ENCODE measurements at regions not wholly inside any gene's neighbourhood (a gene's known extent, or its start where the extent isn't known, plus 50 kb on each side); places are given as distances from the start of the nearest gene placed in this dataset.

DNA sequence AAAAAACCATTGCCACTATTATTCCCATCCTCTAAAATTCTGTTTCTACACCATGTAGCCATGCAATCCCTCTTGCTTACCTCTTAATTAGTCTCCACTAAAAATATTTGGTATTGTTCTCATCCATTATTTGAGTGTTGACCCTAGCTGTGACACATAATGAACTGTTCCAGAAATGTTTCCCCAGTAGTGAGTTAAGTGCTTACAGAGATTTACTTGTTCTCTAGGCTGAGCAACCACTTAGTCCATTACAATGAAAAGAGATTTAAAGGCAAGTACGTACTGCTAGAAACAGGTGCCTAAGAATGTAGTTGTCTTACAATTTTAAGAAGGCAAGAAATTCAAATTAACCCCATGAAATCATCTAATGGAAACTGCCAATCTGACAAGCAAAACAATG is 112.7 kb upstream of the PTPN13 start:
- DNase-seq (ENCODE audit: low read depth): no peak
- TF ChIP-seq, protein P1, sequence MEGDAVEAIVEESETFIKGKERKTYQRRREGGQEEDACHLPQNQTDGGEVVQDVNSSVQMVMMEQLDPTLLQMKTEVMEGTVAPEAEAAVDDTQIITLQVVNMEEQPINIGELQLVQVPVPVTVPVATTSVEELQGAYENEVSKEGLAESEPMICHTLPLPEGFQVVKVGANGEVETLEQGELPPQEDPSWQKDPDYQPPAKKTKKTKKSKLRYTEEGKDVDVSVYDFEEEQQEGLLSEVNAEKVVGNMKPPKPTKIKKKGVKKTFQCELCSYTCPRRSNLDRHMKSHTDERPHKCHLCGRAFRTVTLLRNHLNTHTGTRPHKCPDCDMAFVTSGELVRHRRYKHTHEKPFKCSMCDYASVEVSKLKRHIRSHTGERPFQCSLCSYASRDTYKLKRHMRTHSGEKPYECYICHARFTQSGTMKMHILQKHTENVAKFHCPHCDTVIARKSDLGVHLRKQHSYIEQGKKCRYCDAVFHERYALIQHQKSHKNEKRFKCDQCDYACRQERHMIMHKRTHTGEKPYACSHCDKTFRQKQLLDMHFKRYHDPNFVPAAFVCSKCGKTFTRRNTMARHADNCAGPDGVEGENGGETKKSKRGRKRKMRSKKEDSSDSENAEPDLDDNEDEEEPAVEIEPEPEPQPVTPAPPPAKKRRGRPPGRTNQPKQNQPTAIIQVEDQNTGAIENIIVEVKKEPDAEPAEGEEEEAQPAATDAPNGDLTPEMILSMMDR (conservative IDR thresholded peaks at IDR 0.05; ENCODE audit: low read depth, low read length): no peak
- H3K4me3 ChIP-seq (ENCODE audit: low read length): no peak overlapping the region

DNA sequence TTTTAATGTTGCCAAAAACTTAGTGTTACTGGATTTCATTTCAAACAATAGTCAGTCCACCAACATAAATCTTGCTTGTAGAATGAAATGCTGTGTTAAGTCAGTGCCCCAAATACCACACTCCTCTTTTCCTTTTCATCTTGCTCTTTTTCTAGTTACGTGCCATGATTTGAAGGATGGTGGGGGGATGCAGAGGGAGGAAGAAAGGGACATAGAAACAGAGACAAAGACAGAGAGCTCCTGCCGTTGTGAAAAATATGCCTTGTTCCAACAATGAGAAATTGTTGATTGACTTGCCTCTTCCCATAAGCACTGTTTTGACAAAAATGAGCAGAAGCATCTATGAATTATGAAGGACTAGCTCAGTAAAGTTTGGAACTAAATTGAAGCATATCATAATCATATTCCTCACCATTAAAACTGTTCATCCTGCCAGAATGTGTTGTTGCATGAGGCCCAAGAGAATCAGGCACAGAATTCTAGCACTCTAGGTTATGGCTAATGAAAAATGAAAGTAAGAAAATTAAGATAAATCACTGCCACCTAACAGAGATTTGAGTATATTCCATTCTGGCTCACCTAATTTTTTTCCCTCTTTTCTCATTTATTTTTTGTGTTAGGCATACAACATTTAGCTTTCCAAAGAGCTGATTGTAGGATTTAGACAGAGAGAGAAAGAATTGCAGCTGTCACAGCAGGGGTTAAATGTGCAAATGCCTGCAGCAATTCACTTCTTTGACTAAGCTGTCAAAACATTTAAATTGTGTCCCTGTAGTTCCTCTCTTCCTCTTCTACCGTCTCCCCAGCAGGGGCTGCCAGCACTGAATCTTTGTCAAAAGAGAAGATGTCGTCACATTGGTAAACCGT is 111.6 kb upstream of the PTPN13 start:
- TF ChIP-seq, protein P1 (conservative IDR thresholded peaks at IDR 0.05; ENCODE audit: low read depth, low read length): peak; percentile 26
- no peak for DNase-seq (ENCODE audit: low read depth)
- H3K4me3 ChIP-seq (ENCODE audit: low read length): no peak overlapping the region

GRCh38 chr4:86483173-86483490 is 111.0 kb upstream of the PTPN13 start:
- H3K4me3 ChIP-seq (ENCODE audit: low read length): no peak overlapping the region
- TF ChIP-seq, protein P1 (conservative IDR thresholded peaks at IDR 0.05; ENCODE audit: low read depth, low read length): no peak
- DNase-seq (ENCODE audit: low read depth): no peak

DNA sequence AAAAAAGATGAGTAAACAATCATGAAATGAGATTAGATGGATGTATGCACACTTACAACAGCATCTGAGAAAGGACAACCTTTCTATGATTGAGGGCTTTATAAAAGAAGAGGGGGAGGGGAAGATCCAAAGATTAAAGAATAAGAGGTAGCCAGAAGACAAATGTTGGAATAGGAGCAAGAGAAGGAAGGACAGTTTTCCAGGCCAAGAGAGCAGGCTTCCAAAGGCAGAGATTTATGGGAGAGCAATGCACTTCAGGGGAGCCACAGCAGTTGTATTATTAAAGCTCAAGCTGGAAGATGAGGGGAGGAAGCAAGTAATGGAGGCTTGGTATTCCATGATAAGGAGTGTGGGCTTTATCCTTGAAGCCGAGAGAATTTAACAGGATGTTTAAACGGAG is 110.3 kb upstream of the PTPN13 start:
- no peak for DNase-seq (ENCODE audit: low read depth)
- no peak overlapping the region for H3K4me3 ChIP-seq (ENCODE audit: low read length)
- TF ChIP-seq, protein P1 (conservative IDR thresholded peaks at IDR 0.05; ENCODE audit: low read depth, low read length): no peak

GRCh38 chr4:86484241-86484640 is 109.9 kb upstream of the PTPN13 start:
- TF ChIP-seq, protein P1 (conservative IDR thresholded peaks at IDR 0.05; ENCODE audit: low read depth, low read length): no peak
- H3K4me3 ChIP-seq (ENCODE audit: low read length): no peak overlapping the region
- no peak for DNase-seq (ENCODE audit: low read depth)

DNA sequence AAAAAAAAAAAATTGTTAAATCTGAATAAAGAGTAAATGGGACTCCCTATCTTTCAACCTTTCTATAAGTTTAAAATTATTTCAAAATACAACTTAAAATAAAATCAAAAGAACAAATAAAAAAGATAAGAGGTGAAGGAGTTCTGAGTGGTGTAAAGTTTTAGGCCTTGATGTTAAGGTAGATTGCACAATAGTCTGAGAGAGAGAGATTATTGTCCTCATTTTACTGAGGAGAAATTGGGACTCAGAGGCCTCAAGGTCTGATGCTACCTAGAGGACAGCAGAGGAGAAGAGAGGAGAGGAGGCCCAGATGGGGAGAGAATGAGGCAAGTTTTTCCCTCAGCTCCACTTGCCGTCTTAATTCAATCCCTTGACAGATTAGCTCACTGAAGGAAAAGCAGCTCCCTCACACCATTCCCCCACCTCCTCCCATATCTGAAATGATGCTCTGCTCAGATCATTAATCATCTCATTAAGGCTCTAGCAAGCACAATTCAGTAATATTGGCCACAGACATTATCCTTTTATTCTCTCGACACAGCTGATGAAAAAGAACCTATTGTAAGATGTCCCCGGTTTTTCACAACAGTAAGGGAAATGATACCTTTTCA is 106.3 kb upstream of the PTPN13 start:
- no peak overlapping the region for H3K4me3 ChIP-seq (ENCODE audit: low read length)
- no peak for DNase-seq (ENCODE audit: low read depth)
- TF ChIP-seq, protein P1 (conservative IDR thresholded peaks at IDR 0.05; ENCODE audit: low read depth, low read length): no peak

DNA sequence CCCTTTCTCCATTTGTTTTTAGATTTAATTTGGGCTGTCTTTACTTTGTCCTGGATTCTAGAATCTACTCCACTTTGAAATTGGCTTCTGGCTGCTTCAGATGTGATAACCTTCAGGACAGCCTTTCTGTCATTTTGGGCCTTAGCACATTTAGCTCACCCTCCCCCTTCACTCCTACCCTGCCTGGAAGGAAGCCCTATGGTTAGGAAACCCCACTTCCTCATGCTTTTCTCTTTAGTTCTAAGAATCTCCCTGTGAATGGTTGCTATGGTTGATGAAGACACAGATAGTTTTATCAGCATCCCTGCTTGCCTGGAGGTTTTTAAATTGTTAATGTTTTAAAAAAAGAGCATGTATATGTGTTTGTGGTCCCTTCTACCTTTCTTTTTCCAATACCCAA is 100.7 kb upstream of the PTPN13 start:
- TF ChIP-seq, protein P1 (conservative IDR thresholded peaks at IDR 0.05; ENCODE audit: low read depth, low read length): no peak
- DNase-seq (ENCODE audit: low read depth): no peak

More for the DNA sequence above, 100.7 kb upstream of the PTPN13 start:
- H3K4me3 ChIP-seq (ENCODE audit: low read length): no peak overlapping the region

Data from retinal pigment epithelial cell (primary cell).